H1 (cell line): ENCODE measurements at regions not wholly inside any gene's neighbourhood (a gene's known extent, or its start where the extent isn't known, plus 50 kb on each side); places are given as distances from the start of the nearest gene placed in this dataset.

Experiments
- CTCF ChIA-PET: fragments of 300-600 bp; sonication (Branson Sonifier 250); formaldehyde crosslinking; loops from one replicate; lab custom pipeline; 2021; ENCODE audit not compliant: partially characterized antibody; lab: Charles Lee
- POLR2A ChIA-PET: fragments of 300-600 bp; sonication (Branson Sonifier 250); formaldehyde crosslinking; loops from one replicate; lab custom pipeline; 2021; ENCODE audit warnings: inconsistent platforms; ENCODE audit not compliant: partially characterized antibody; lab: Charles Lee
- DNase-seq, 2 experiments: peaks; one replicate each; pipeline versions ENCODE4 v3.0.0 to v3.0.0-alpha.2; 2010 to 2022; ENCODE audit warnings: low spot score in 2 of 2, low read depth in 1 of 2, mixed read lengths in 1 of 2
- FAIRE-seq: peaks from 2 replicates; lab custom pipeline; 2011; peaks lifted over from hg19 to GRCh38; lab: Jason Lieb, UNC
- H2AFZ ChIP-seq: 2 replicates; pipeline ENCODE4 v1.8.1; 2012; ENCODE audit warnings: low read length, inconsistent platforms
- H2AK5ac ChIP-seq: 2 replicates; pipeline ENCODE4 v1.6.1; 2013; ENCODE audit warnings: low read depth, low read length
- H2BK120ac ChIP-seq: replicated peaks from 2 replicates; pipeline ENCODE3; 2013; ENCODE audit warnings: low read depth, low read length, inconsistent platforms
- H2BK12ac ChIP-seq: 2 replicates; pipeline ENCODE4 v1.6.1; 2013; ENCODE audit warnings: low read depth, low read length
- H2BK15ac ChIP-seq: 2 replicates; pipeline ENCODE4 v1.6.1; 2013; ENCODE audit warnings: low read length
- H2BK20ac ChIP-seq: 2 replicates; pipeline ENCODE4 v1.6.1; 2013; ENCODE audit warnings: low read length
- H2BK5ac ChIP-seq: 2 replicates; pipeline ENCODE4 v1.6.1; 2013; ENCODE audit warnings: low read depth, low read length
- H3K14ac ChIP-seq: 2 replicates; pipeline ENCODE4 v1.6.1; 2013; ENCODE audit warnings: inconsistent platforms; ENCODE audit not compliant: insufficient read length
- H3K18ac ChIP-seq: 2 replicates; pipeline ENCODE4 v1.6.1; 2013; ENCODE audit warnings: low read length; ENCODE audit errors: extremely low read depth
- H3K23ac ChIP-seq: 2 replicates; pipeline ENCODE4 v1.6.1; 2013; ENCODE audit warnings: inconsistent platforms; ENCODE audit not compliant: insufficient read length
- H3K23me2 ChIP-seq: 2 replicates; pipeline ENCODE4 v1.6.1; 2013; ENCODE audit warnings: low read depth, low read length
- H3K27ac ChIP-seq: 2 replicates; pipeline ENCODE4 v1.6.1; 2011; ENCODE audit warnings: low read depth, low read length, inconsistent platforms
- H3K27me3 ChIP-seq, 4 experiments: replicated peaks in 1 of 4; 1 replicate in 1 of 4; 2 replicates in 3 of 4; pipeline versions ENCODE4 v1.6.1 to v1.8.1; 2011 to 2013; ENCODE audit warnings: low read length in 3 of 4, mild to moderate bottlenecking in 3 of 4, inconsistent platforms in 2 of 4, mixed read lengths in 2 of 4, moderate library complexity in 1 of 4; ENCODE audit not compliant: control insufficient read depth in 3 of 4, insufficient read depth in 3 of 4; ENCODE audit errors: extremely low read depth in 1 of 4
- H3K36me3 ChIP-seq, 4 experiments: 2 replicates each; pipeline versions ENCODE4 v1.6.1 to v1.8.1; 2011 to 2013; ENCODE audit warnings: mild to moderate bottlenecking in 4 of 4, low read length in 3 of 4, moderate library complexity in 2 of 4, control low read depth in 1 of 4, inconsistent platforms in 1 of 4; ENCODE audit not compliant: insufficient read depth in 4 of 4, control insufficient read depth in 2 of 4
- H3K4ac ChIP-seq: replicated peaks from 2 replicates; pipeline ENCODE3; 2013; ENCODE audit warnings: low read length, low read depth, mixed read lengths, inconsistent platforms; ENCODE audit not compliant: insufficient read length
- H3K4me1 ChIP-seq, 4 experiments: replicated peaks in 1 of 4; 1 replicate in 1 of 4; 2 replicates in 3 of 4; pipeline versions ENCODE4 v1.6.1 to v1.8.1; 2011 to 2013; ENCODE audit warnings: low read length in 3 of 4, inconsistent platforms in 2 of 4, mixed read lengths in 1 of 4; ENCODE audit not compliant: insufficient read depth in 4 of 4, control insufficient read depth in 3 of 4
- H3K4me2 ChIP-seq, 2 experiments: 2 replicates each; pipeline versions ENCODE4 v1.6.1 to v1.8.1; 2011 to 2013; ENCODE audit warnings: low read depth in 2 of 2, low read length in 2 of 2, control low read depth in 1 of 2, inconsistent platforms in 1 of 2, mild to moderate bottlenecking in 1 of 2; ENCODE audit not compliant: insufficient read depth in 1 of 2
- H3K4me3 ChIP-seq, 4 experiments: fragments of 200-600, 300-600 bp in 1 of 4; sonication (generic), shearing (Covaris generic), sonication (Bioruptor Twin) in 1 of 4; 2 replicates each; pipeline versions ENCODE4 v1.5.1 to v1.8.1; 2011 to 2016; ENCODE audit warnings: low read length in 4 of 4, low read depth in 3 of 4, control low read depth in 2 of 4, inconsistent platforms in 2 of 4, mild to moderate bottlenecking in 2 of 4, mixed read lengths in 1 of 4, moderate library complexity in 1 of 4; ENCODE audit not compliant: insufficient read depth in 2 of 4; ENCODE audit errors: extremely low read depth in 1 of 4
- H3K56ac ChIP-seq: replicated peaks from 2 replicates; pipeline ENCODE3; 2013; ENCODE audit warnings: low read depth, mild to moderate bottlenecking, mixed read lengths, low read length, inconsistent platforms; ENCODE audit not compliant: insufficient read length
- H3K79me1 ChIP-seq: 2 replicates; pipeline ENCODE4 v1.6.1; 2013; ENCODE audit warnings: low read depth, low read length, control low read depth
- H3K79me2 ChIP-seq, 2 experiments: 2 replicates each; pipeline versions ENCODE4 v1.6.1 to v1.8.1; 2012 to 2013; ENCODE audit warnings: low read length in 2 of 2, mild to moderate bottlenecking in 2 of 2, inconsistent platforms in 1 of 2; ENCODE audit not compliant: insufficient read depth in 2 of 2, control insufficient read depth in 1 of 2
- H3K9ac ChIP-seq, 4 experiments: replicated peaks in 1 of 4; 1 replicate in 1 of 4; 2 replicates in 3 of 4; pipeline versions ENCODE4 v1.6.1 to v1.8.1; 2011 to 2013; ENCODE audit warnings: low read depth in 3 of 4, low read length in 3 of 4, control low read depth in 2 of 4, mild to moderate bottlenecking in 2 of 4, moderate library complexity in 2 of 4, inconsistent platforms in 1 of 4; ENCODE audit errors: extremely low read depth in 1 of 4
- H3K9me3 ChIP-seq, 2 experiments: 2 replicates each; pipeline versions ENCODE4 v1.6.1 to v1.8.1; 2012 to 2013; ENCODE audit warnings: mild to moderate bottlenecking in 2 of 2, moderate library complexity in 2 of 2, control low read depth in 1 of 2, inconsistent platforms in 1 of 2, low read depth in 1 of 2, low read length in 1 of 2, mixed read lengths in 1 of 2; ENCODE audit not compliant: insufficient read depth in 2 of 2
- H4K20me1 ChIP-seq, 2 experiments: replicated peaks in 1 of 2; 2 replicates each; pipeline versions ENCODE3 to v1.8.1; 2011 to 2013; ENCODE audit warnings: inconsistent platforms in 2 of 2, low read length in 2 of 2, mild to moderate bottlenecking in 1 of 2; ENCODE audit not compliant: insufficient read depth in 2 of 2, control insufficient read depth in 1 of 2
- H4K5ac ChIP-seq: 2 replicates; pipeline ENCODE4 v1.6.1; 2013; ENCODE audit warnings: low read length, low read depth, mixed read lengths, inconsistent platforms; ENCODE audit not compliant: insufficient read length
- H4K8ac ChIP-seq: 2 replicates; pipeline ENCODE4 v1.8.0; 2013; ENCODE audit warnings: mild to moderate bottlenecking, moderate library complexity, low read length, inconsistent platforms; ENCODE audit not compliant: insufficient read depth; ENCODE audit errors: extremely low read depth
- H4K91ac ChIP-seq: replicated peaks from 2 replicates; pipeline ENCODE3; 2013; ENCODE audit warnings: low read length, mixed read lengths, inconsistent platforms; ENCODE audit not compliant: insufficient read length
- BRCA1 ChIP-seq: IDR thresholded peaks from 2 replicates; pipeline ENCODE4 v1.6.1; 2012; ENCODE audit warnings: low read depth, low read length, improper control_type of control experiment
- KDM4A ChIP-seq: IDR thresholded peaks from one replicate; pipeline ENCODE4 v1.7.1; 2012; ENCODE audit warnings: low read depth, mild to moderate bottlenecking, moderate library complexity, low read length, inconsistent platforms; ENCODE audit not compliant: severe bottlenecking
- POLR2AphosphoS5 ChIP-seq: IDR thresholded peaks from 2 replicates; pipeline ENCODE4 v1.6.1; 2011; ENCODE audit warnings: low read depth, low read length
- SP1 ChIP-seq: IDR thresholded peaks from 2 replicates; pipeline ENCODE4 v1.6.1; 2011; ENCODE audit warnings: low read depth, low read length
- YY1 ChIP-seq: IDR thresholded peaks from 2 replicates; pipeline ENCODE4 v1.6.1; 2011; ENCODE audit warnings: low read depth, mild to moderate bottlenecking, low read length
- WGBS, 2 experiments: shearing (Covaris generic) in 1 of 2; methylation state at CpG; one replicate each; pipeline versions ENCODE4 v1.1.6 to v1.1.7; 2013 to 2015; ENCODE audit warnings: low lambda C conversion rate in 2 of 2, mixed read lengths in 2 of 2, inconsistent platforms in 1 of 2, low coverage in 1 of 2, missing lambda C conversion rate in 1 of 2; ENCODE audit not compliant: insufficient replicate concordance in 2 of 2, insufficient coverage in 1 of 2, insufficient read length in 1 of 2; ENCODE audit errors: extremely low coverage in 1 of 2, missing lambda C conversion rate in 1 of 2; 5-methylcytosine and 5-hydroxymethylcytosine counted together
- TF ChIP-seq, protein P1 (sequence below): IDR thresholded peaks from 2 replicates; pipeline ENCODE4 v1.6.1; 2011; ENCODE audit warnings: low read depth, mild to moderate bottlenecking, low read length; ENCODE audit not compliant: insufficient read depth

DNA sequence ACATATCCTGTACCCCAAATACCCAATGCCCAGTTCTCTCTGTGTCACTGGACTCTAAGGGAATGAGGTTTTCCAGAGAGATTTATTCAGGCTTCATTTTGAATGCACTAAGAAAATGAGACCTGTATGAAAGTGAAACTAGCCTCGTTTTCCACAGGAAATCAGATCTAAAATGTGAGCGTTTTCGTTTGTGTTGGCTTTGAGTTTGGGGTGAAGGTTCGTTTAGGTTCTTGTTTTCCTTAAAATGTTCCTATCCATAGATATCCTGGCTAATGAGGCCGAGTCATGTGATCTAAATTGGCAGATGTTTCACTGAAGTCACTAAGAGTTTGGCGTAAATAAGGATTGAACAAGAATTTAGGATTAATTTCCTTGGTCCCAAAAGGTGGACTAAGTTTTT, 90.9 kb upstream of the BMPER start:
- FAIRE-seq (no peak), DNase-seq (no peak)
- Histone ChIP-seq H3K27me3 (no peaks in the 10 kb centered on the region), H2AFZ (no peak overlapping the region), H2BK5ac (no peak overlapping the region), H2BK12ac (no peak overlapping the region), H2BK120ac (no peak overlapping the region), H3K4me1 (no peaks in the 10 kb centered on the region), H2BK20ac (no peak overlapping the region), H3K4me2 (no peak overlapping the region), H3K79me1 (no peaks in the 10 kb centered on the region), H3K14ac (no peak overlapping the region), H3K23ac (no peak overlapping the region), H3K4ac (no peak overlapping the region), H4K20me1 (no peaks in the 10 kb centered on the region), H2BK15ac (no peak overlapping the region), H3K9me3 (no peaks in the 10 kb centered on the region), H3K36me3 (no peaks in the 10 kb centered on the region), H3K79me2 (no peaks in the 10 kb centered on the region), H3K27ac (no peak overlapping the region), H4K5ac (no peak overlapping the region), H4K91ac (no peak overlapping the region), H3K4me3 (no peak overlapping the region), H4K8ac (no peak overlapping the region), H3K23me2 (no peaks in the 10 kb centered on the region), H3K56ac (no peak overlapping the region), H2AK5ac (no peak overlapping the region), H3K9ac (no peak overlapping the region), H3K18ac (no peak overlapping the region)
- ChIA-PET POLR2A (no interaction called here), CTCF (no interaction called here)
- TF ChIP-seq YY1 (no peak), BRCA1 (no peak), KDM4A (no peak), SP1 (no peak), POLR2AphosphoS5 (no peak)
- TF ChIP-seq, protein P1, sequence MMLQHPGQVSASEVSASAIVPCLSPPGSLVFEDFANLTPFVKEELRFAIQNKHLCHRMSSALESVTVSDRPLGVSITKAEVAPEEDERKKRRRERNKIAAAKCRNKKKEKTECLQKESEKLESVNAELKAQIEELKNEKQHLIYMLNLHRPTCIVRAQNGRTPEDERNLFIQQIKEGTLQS = no peak
- WGBS, 2 experiments = 86% methylated on average over 6 of the region's 6 CpGs; no CpG with 5 or more reads in 1 of the 2 experiments
